ENCODE measurements at regions not wholly inside any gene's neighbourhood (a gene's known extent, or its start where the extent isn't known, plus 50 kb on each side); places are given as distances from the start of the nearest gene placed in this dataset.

- DNase-seq = no peak
Observed at GRCh38 chr9:135032041-135032835, 55.2 kb upstream of the OLFM1 start.

DNA sequence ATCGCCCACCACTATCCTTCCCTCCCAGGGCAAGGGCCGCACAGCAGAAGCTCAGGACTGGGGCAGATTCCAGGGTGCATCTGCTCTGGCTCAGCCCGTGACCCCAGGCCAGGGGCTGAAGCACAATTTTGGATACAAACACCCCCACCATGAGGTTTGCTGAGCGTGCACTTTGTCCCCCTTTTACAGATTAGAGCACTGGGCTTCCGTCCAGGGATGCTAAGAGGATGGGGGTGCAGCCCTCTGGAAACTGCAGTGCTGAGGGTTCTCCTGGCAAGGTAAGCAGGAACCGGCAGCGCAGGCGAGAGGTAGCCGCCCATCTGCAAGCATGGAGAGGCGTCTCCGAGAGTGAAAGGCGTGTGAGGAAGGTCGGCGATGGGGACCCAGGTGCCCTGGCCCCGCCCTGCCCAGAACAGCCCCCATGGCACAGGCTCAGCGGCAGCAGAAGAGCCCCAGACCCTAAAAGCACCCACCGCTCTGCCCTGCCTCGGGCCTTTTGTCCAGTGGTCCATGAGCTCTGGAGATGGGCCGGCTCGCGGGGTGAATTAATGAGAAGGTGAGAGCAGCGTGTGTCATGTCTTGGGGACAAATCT, 54.5 kb upstream of the OLFM1 start:
- no peak for DNase-seq

DNA sequence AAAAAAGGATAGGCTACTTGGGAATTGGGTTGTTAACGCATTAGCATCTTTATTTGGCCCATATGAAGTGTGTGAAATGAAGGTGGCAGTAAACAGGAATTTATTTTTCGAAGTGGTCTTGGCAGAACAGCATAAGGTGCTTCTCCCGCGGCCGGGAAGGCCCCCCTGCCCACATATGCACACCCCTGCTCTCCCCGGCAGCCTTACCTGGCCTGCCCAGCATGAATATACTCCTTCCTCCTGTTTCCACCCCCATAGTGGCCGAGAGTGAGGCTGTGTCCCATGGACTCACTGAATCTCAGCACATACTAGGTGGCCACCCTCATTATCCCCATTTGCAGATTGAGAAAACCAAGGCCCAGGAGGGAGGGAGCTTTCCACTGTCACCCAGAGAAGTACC, 54.0 kb upstream of the OLFM1 start:
- no peak for DNase-seq

DNA sequence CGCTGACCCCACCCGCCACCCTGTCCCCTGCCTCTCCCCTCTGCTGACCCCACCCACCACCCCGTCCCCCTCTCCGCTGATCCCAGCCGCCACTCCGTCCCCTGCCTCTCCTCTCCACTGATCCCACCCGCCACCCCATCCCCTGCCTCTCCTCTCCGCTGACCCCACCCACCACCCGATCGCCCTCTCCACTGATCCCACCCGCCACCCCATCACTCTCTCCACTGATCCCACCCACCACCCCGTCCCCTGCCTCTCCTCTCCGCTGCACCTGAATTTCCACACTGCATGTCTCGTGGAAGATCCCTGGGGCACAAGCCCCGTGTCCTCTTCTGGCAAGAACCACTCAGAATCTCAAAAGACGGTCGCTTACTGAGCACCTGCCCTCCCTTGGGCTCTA, 53.4 kb upstream of the OLFM1 start:
- no peak for DNase-seq

- DNase-seq = no peak
Observed at GRCh38 chr9:135035781-135036760, 51.4 kb upstream of the OLFM1 start.

- no peak for DNase-seq
Observed at GRCh38 chr9:135036861-135037465, 50.5 kb upstream of the OLFM1 start.

DNA sequence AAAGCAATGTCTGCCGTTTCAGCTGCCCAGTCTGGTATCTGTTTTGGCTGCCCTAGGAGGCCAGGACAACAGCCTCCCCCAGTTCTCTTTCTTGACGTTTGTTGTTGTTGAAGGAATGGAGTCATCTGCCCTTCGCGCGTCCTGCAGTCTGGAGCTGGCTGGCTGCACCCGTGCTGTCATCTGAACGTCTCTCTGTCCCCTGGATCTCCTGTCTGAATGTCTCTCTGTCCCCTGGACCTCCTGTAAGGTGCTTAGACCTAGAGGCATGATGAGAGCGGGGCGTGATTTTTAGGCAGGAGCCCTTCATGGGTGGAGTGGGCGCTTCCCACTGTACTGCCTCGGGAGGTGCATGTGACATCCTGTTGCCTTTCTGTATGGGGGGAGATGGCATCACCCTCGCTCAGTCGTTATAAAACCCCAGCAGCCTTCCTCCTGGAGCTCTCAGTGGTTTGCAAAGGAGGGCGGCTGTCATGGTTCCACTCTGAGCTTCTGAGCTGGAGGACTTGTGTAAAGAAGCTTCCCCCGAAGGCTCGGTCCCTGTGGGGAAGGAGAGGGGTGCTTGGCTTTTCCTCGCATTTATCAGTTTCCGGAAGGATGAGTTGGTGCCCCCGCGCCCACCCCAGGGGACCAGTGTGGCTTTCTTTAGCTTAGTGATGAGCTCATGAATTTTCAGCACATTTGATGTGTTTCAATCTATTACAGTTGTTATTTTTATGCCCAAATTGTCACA, 49.8 kb upstream of the OLFM1 start:
- no peak for DNase-seq
